Lower leg skin (tissue), 4 donors: ENCODE measurements at regions not wholly inside any gene's neighbourhood (a gene's known extent, or its start where the extent isn't known, plus 50 kb on each side); places are given as distances from the start of the nearest gene placed in this dataset.

Source experiments
- DNase-seq, 2 donors: peaks; one replicate each; pipeline ENCODE4 v3.0.0-alpha.2; 2019; ENCODE audit warnings: low spot score in 2 of 2
- H3K4me3 ChIP-seq: fragments of 200-600 bp; sonication (generic); 2 replicates; pipeline ENCODE4 v1.5.1; 2017; ENCODE audit warnings: mild to moderate bottlenecking, low read depth; ENCODE audit not compliant: poor library complexity, severe bottlenecking
- CTCF ChIP-seq, 3 donors: fragments of 450-650 bp; IDR thresholded peaks; one replicate each; pipeline ENCODE4 v1.5.1; 2016; ENCODE audit warnings: antibody characterized with exemption in 3 of 3, mild to moderate bottlenecking in 3 of 3, moderate library complexity in 2 of 3
- POLR2A ChIP-seq, 2 donors: fragments of 450-650 bp; IDR thresholded peaks; one replicate each; pipeline ENCODE4 v1.6.1; 2016 to 2017; ENCODE audit warnings: antibody characterized with exemption in 2 of 2, mild to moderate bottlenecking in 1 of 2, moderate library complexity in 1 of 2
- WGBS, 2 donors: methylation state at CpG; one replicate each; pipeline ENCODE4 v1.1.5; 2018; 5-methylcytosine and 5-hydroxymethylcytosine counted together
- intact Hi-C: fragments of 100-400 bp; cut with DNase I; formaldehyde crosslinking; loops from one replicate; pipeline ENCODE4 v1.15.0; 2023; ENCODE audit warnings: low total_unique reads

GRCh38 chr10:108180878-108181277 is 1016.4 kb upstream of the SORCS1 start:
- 55 to 65% methylated on average over 2 of the region's 2 CpGs for WGBS, 2 donors
- intact Hi-C loops = no loop called here
- no peak for TF ChIP-seq POLR2A (IDR thresholded peaks at IDR 0.05)
- no peak for TF ChIP-seq CTCF (IDR thresholded peaks at IDR 0.05)
- DNase-seq = no peak
- H3K4me3 ChIP-seq = no peak overlapping the region

- no peak overlapping the region for H3K4me3 ChIP-seq
- intact Hi-C loops = no loop called here
- DNase-seq = no peak
- 47 to 50% methylated on average over 1 of the region's 1 CpG for WGBS, 2 donors
- TF ChIP-seq POLR2A (IDR thresholded peaks at IDR 0.05) (no peak), CTCF (IDR thresholded peaks at IDR 0.05) (no peak)
These were observed 1005.3 kb upstream of the SORCS1 start for GRCh38 chr10:108169846-108170245.

GRCh38 chr10:108167766-108168165 is 1003.3 kb upstream of the SORCS1 start:
- intact Hi-C loops = no loop called here
- TF ChIP-seq CTCF (IDR thresholded peaks at IDR 0.05) = no peak
- TF ChIP-seq POLR2A (IDR thresholded peaks at IDR 0.05) = no peak
- 78 to 81% methylated on average over 2 of the region's 2 CpGs for WGBS, 2 donors
- H3K4me3 ChIP-seq = no peak overlapping the region
- DNase-seq = no peak

GRCh38 chr10:108166401-108166800 is 1001.9 kb upstream of the SORCS1 start:
- no peak for TF ChIP-seq POLR2A (IDR thresholded peaks at IDR 0.05)
- TF ChIP-seq CTCF (IDR thresholded peaks at IDR 0.05) = no peak
- no peak overlapping the region for H3K4me3 ChIP-seq
- DNase-seq = no peak
- WGBS, 2 donors = 86 to 88% methylated on average over 7 of the region's 7 CpGs
- intact Hi-C loops = no loop called here

- intact Hi-C loops = no loop called here
- 80 to 85% methylated on average over 2 of the region's 2 CpGs for WGBS, 2 donors
- no peak for DNase-seq
- no peak for TF ChIP-seq CTCF (IDR thresholded peaks at IDR 0.05)
- no peak for TF ChIP-seq POLR2A (IDR thresholded peaks at IDR 0.05)
- no peak overlapping the region for H3K4me3 ChIP-seq
These were observed 982.8 kb upstream of the SORCS1 start for GRCh38 chr10:108147346-108147745.

GRCh38 chr10:108141064-108141463 is 976.6 kb upstream of the SORCS1 start:
- H3K4me3 ChIP-seq = no peak overlapping the region
- 76 to 89% methylated on average over 1 of the region's 1 CpG for WGBS, 2 donors
- DNase-seq = no peak
- intact Hi-C loops = no loop called here
- TF ChIP-seq CTCF (IDR thresholded peaks at IDR 0.05) (no peak), POLR2A (IDR thresholded peaks at IDR 0.05) (no peak)
